Upper lobe of right lung (tissue), 1 donor: ENCODE measurements at regions not wholly inside any gene's neighbourhood (a gene's known extent, or its start where the extent isn't known, plus 50 kb on each side); places are given as distances from the start of the nearest gene placed in this dataset.
A peak's percentile ranks its signal among the peaks of the same experiment; 100 is the strongest.

Experiments used
- ATAC-seq: fragments of 200-7000 bp; cut with Tn5 transposase; one replicate; pipeline ENCODE4 v1.9.1; 2020; ENCODE audit warnings: mild to moderate bottlenecking, moderate library complexity
- DNase-seq: peaks from one replicate; pipeline ENCODE4 v3.0.0-alpha.2; 2020
- H3K27ac ChIP-seq: fragments of 200-600 bp; one replicate; pipeline ENCODE4 v1.8.0; 2022
- H3K27me3 ChIP-seq: fragments of 200-600 bp; one replicate; pipeline ENCODE4 v1.8.0; 2022; ENCODE audit warnings: mild to moderate bottlenecking
- H3K36me3 ChIP-seq: fragments of 200-600 bp; one replicate; pipeline ENCODE4 v1.8.0; 2022
- H3K4me1 ChIP-seq: fragments of 200-600 bp; one replicate; pipeline ENCODE4 v1.8.0; 2022
- H3K4me3 ChIP-seq: fragments of 200-600 bp; one replicate; pipeline ENCODE4 v1.8.0; 2022; ENCODE audit warnings: mild to moderate bottlenecking
- H3K9me3 ChIP-seq: fragments of 200-600 bp; one replicate; pipeline ENCODE4 v1.8.0; 2022
- CTCF ChIP-seq: fragments of 200-600 bp; IDR thresholded peaks from one replicate; pipeline ENCODE4 v1.8.0; 2022; ENCODE audit warnings: antibody characterized with exemption
- intact Hi-C: fragments of 100-400 bp; cut with DNase I; formaldehyde crosslinking; loops from one replicate; pipeline ENCODE4 v1.11.0; 2022
- donor health status: DM: no; HTN: yes; CAD: no; lungs with severe emphysema.

GRCh38 chr2:104650405-104650996 is 203.4 kb upstream of the POU3F3 start:
- DNase-seq (no peak), ATAC-seq (no peak)
- no peak for TF ChIP-seq CTCF
- intact Hi-C loops = no loop called here
- H3K4me3 ChIP-seq = no peak overlapping the region
- H3K27ac ChIP-seq = no peak overlapping the region
- no peaks in the 10 kb centered on the region for H3K27me3 ChIP-seq
- no peaks in the 10 kb centered on the region for H3K36me3 ChIP-seq
- H3K4me1 ChIP-seq = no peaks in the 10 kb centered on the region
- H3K9me3 ChIP-seq = no peaks in the 10 kb centered on the region

GRCh38 chr2:104654811-104655210 is 199.1 kb upstream of the POU3F3 start:
- H3K27me3 ChIP-seq = peaks cover 8% of the 10 kb centered on the region
- ATAC-seq = peak; percentile 66
- no peak for TF ChIP-seq CTCF

DNA sequence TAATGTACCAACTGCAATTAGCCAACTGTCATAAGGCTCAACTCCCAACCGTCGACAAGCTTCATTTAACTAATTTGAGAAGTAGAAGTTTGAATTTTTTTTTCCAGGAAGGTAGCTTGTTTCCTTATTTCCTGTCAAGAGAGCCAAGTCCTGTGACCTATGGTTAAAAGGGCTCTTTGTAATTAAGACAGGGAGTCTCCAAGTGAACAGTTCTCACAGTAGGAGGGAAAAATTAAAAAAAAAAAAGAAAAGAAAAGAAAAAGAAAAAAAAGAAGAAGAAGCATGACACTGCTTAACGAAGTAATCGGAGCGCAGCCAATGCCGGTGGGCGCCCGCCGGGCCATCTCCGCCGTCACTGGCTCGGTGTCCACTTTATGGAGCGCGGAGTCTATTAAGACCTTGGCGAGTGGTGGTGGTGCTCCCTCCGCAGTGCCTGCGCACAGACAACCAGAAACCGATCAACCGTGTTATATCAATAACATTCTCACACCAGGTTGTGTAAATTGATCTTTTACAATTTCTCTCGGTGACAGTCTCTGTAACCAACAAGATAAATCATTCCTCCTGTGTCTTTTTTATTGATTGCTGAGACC is 197.2 kb upstream of the POU3F3 start:
- Histone ChIP-seq H3K9me3 (no peaks in the 10 kb centered on the region), H3K27me3 (peaks cover 10% of the 10 kb centered on the region), H3K36me3 (no peaks in the 10 kb centered on the region), H3K4me3 (no peak overlapping the region), H3K27ac (no peak overlapping the region), H3K4me1 (no peaks in the 10 kb centered on the region)
- intact Hi-C loops = no loop called here
- no peak for ATAC-seq
- no peak for DNase-seq
- no peak for TF ChIP-seq CTCF

More at GRCh38 chr2:104654811-104655210, 199.1 kb upstream of the POU3F3 start:
- Histone ChIP-seq H3K27ac (peak overlapping the region; percentile 1), H3K4me1 (no peaks in the 10 kb centered on the region), H3K4me3 (no peak overlapping the region), H3K36me3 (no peaks in the 10 kb centered on the region), H3K9me3 (no peaks in the 10 kb centered on the region)
- DNase-seq = no peak
- intact Hi-C loops = no loop called here

DNA sequence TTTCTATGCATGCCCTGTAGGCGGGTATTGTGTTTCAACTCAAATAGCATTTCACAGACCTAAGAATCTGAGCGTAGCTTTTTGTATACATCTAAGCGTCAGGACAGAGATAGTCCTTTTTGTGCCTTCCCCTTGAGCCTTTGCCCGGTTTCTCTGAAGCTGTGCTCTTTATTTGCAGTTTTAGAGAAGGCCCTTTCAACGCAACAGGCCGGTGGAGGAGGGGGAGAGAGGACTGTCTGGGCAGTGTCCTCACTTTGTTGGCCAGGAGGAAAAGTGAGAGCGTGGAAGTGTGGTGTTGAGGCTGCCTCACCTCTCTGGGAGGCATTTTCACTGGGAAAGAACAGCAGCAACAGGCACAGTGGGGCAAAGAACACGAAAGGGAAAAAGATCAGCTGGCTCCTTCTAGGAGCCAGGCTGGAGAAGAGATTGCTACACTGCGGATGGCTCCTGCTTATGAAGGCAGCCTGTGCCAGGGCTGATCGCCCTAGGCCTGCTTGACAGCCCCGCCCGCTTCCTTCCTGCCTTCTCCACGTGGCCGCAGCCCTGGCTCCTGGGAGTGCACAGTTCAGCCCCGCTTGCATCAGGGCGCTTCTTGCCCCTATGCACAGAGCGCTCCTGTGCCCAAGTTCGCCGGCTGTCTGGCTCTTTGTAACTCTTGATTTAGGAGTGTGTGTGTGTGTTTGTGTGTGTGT is 195.6 kb upstream of the POU3F3 start:
- DNase-seq = peak; percentile 73
- Histone ChIP-seq H3K27ac (no peak overlapping the region), H3K9me3 (no peaks in the 10 kb centered on the region), H3K27me3 (peaks cover 10% of the 10 kb centered on the region), H3K4me1 (no peaks in the 10 kb centered on the region), H3K4me3 (no peak overlapping the region), H3K36me3 (no peaks in the 10 kb centered on the region)
- TF ChIP-seq CTCF = no peak
- ATAC-seq = peak; percentile 91
- intact Hi-C loops = no loop called here

GRCh38 chr2:104658904-104659591 is 194.9 kb upstream of the POU3F3 start:
- Histone ChIP-seq H3K27ac (no peak overlapping the region), H3K4me1 (no peaks in the 10 kb centered on the region), H3K9me3 (no peaks in the 10 kb centered on the region), H3K36me3 (no peaks in the 10 kb centered on the region), H3K4me3 (peak overlapping the region; percentile 20), H3K27me3 (peaks cover 10% of the 10 kb centered on the region)
- intact Hi-C loops = no loop called here
- TF ChIP-seq CTCF = no peak
- DNase-seq = no peak
- peak; percentile 26 for ATAC-seq
